Colonic mucosa (tissue), 4 donors: ENCODE measurements at regions not wholly inside any gene's neighbourhood (a gene's known extent, or its start where the extent isn't known, plus 50 kb on each side); places are given as distances from the start of the nearest gene placed in this dataset.

ENCODE experiments used
- DNase-seq: peaks from one replicate; pipeline ENCODE4 v3.0.0-alpha.2; 2020
- H3K27ac ChIP-seq: fragments of 200-600 bp; one replicate; pipeline ENCODE4 v1.8.0; 2021
- H3K27me3 ChIP-seq: fragments of 200-600 bp; one replicate; pipeline ENCODE4 v1.8.0; 2021
- H3K36me3 ChIP-seq: fragments of 200-600 bp; one replicate; pipeline ENCODE4 v1.8.0; 2021
- H3K4me1 ChIP-seq: fragments of 200-600 bp; one replicate; pipeline ENCODE4 v1.8.0; 2021; ENCODE audit warnings: mild to moderate bottlenecking
- H3K4me3 ChIP-seq: fragments of 200-600 bp; one replicate; pipeline ENCODE4 v1.8.0; 2021
- H3K9ac ChIP-seq, 2 donors: one replicate each; pipeline ENCODE4 v1.7.0; 2013; ENCODE audit warnings: control low read depth in 2 of 2, low read depth in 2 of 2, low read length in 2 of 2
- H3K9me3 ChIP-seq: fragments of 200-600 bp; one replicate; pipeline ENCODE4 v1.8.0; 2021
- intact Hi-C: fragments of 100-400 bp; cut with DNase I; formaldehyde crosslinking; loops from one replicate; pipeline ENCODE4 v1.14.1; 2022
- TF ChIP-seq, protein P1 (sequence below): fragments of 200-600 bp; IDR thresholded peaks from one replicate; pipeline ENCODE4 v1.8.0; 2022; ENCODE audit warnings: antibody characterized with exemption, mild to moderate bottlenecking
- donor health status: healthy.
- donor health status: DM: no; HTN: no; CAD: no.
- donor health status: DM: no; HTN: no; CAD: no.

- Histone ChIP-seq H3K27me3 (no peaks in the 10 kb centered on the region), H3K4me1 (no peaks in the 10 kb centered on the region), H3K4me3 (no peak overlapping the region), H3K9me3 (no peaks in the 10 kb centered on the region), H3K27ac (no peak overlapping the region), H3K9ac (no peak overlapping the region), H3K36me3 (no peaks in the 10 kb centered on the region)
- intact Hi-C loops = no loop called here
- TF ChIP-seq, protein P1, sequence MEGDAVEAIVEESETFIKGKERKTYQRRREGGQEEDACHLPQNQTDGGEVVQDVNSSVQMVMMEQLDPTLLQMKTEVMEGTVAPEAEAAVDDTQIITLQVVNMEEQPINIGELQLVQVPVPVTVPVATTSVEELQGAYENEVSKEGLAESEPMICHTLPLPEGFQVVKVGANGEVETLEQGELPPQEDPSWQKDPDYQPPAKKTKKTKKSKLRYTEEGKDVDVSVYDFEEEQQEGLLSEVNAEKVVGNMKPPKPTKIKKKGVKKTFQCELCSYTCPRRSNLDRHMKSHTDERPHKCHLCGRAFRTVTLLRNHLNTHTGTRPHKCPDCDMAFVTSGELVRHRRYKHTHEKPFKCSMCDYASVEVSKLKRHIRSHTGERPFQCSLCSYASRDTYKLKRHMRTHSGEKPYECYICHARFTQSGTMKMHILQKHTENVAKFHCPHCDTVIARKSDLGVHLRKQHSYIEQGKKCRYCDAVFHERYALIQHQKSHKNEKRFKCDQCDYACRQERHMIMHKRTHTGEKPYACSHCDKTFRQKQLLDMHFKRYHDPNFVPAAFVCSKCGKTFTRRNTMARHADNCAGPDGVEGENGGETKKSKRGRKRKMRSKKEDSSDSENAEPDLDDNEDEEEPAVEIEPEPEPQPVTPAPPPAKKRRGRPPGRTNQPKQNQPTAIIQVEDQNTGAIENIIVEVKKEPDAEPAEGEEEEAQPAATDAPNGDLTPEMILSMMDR = no peak
- no peak for DNase-seq
These were observed 60.3 kb upstream of the SMAD6 start for GRCh38 chr15:66641485-66642315.

GRCh38 chr15:66642514-66642913 is 59.5 kb upstream of the SMAD6 start:
- Histone ChIP-seq H3K27me3 (no peaks in the 10 kb centered on the region), H3K4me3 (no peak overlapping the region)
- no peak for DNase-seq

GRCh38 chr15:66643033-66643432 is 59.0 kb upstream of the SMAD6 start:
- no peak for DNase-seq
- Histone ChIP-seq H3K4me1 (no peaks in the 10 kb centered on the region), H3K9me3 (no peaks in the 10 kb centered on the region), H3K4me3 (no peak overlapping the region), H3K36me3 (no peaks in the 10 kb centered on the region), H3K9ac (no peak overlapping the region), H3K27ac (no peak overlapping the region), H3K27me3 (no peaks in the 10 kb centered on the region)
- intact Hi-C loops = no loop called here
- TF ChIP-seq, protein P1 = no peak

More at GRCh38 chr15:66642514-66642913, 59.5 kb upstream of the SMAD6 start:
- intact Hi-C loops = no loop called here
- H3K4me1 ChIP-seq = no peaks in the 10 kb centered on the region
- TF ChIP-seq, protein P1 = no peak
- H3K9ac ChIP-seq = no peak overlapping the region
- H3K36me3 ChIP-seq = no peaks in the 10 kb centered on the region
- H3K27ac ChIP-seq = no peak overlapping the region
- no peaks in the 10 kb centered on the region for H3K9me3 ChIP-seq

- intact Hi-C loops = no loop called here
- H3K9ac ChIP-seq = no peak overlapping the region
These were observed 57.8 kb upstream of the SMAD6 start for GRCh38 chr15:66644000-66644787.

GRCh38 chr15:66644869-66645268 is 57.2 kb upstream of the SMAD6 start:
- DNase-seq = no peak
- intact Hi-C loops = no loop called here
- Histone ChIP-seq H3K27ac (no peak overlapping the region), H3K9ac (no peak overlapping the region), H3K4me3 (no peak overlapping the region), H3K36me3 (no peaks in the 10 kb centered on the region), H3K9me3 (no peaks in the 10 kb centered on the region), H3K4me1 (no peaks in the 10 kb centered on the region), H3K27me3 (no peaks in the 10 kb centered on the region)
- TF ChIP-seq, protein P1 = no peak

More at GRCh38 chr15:66644000-66644787, 57.8 kb upstream of the SMAD6 start:
- H3K27ac ChIP-seq = no peak overlapping the region
- no peaks in the 10 kb centered on the region for H3K9me3 ChIP-seq
- H3K27me3 ChIP-seq = no peaks in the 10 kb centered on the region
- TF ChIP-seq, protein P1 = no peak
- H3K36me3 ChIP-seq = no peaks in the 10 kb centered on the region
- no peak for DNase-seq
- H3K4me1 ChIP-seq = no peaks in the 10 kb centered on the region
- no peak overlapping the region for H3K4me3 ChIP-seq
